MCF 10A (cell line): ENCODE measurements at regions not wholly inside any gene's neighbourhood (a gene's known extent, or its start where the extent isn't known, plus 50 kb on each side); places are given as distances from the start of the nearest gene placed in this dataset.

ENCODE experiments used
- BruUV-seq: library from RNA; stranded (reverse); fragments of 400-500 nt; replicated peaks from 2 replicates; lab custom pipeline; 2021; lab: Mats Ljungman, UMichigan
- CTCF ChIA-PET: fragments of 300-600 bp; sonication (Branson Sonifier 250); formaldehyde crosslinking; extraction: SDS; loops from one replicate; lab custom pipeline; 2021; ENCODE audit warnings: antibody characterized with exemption, inconsistent platforms; lab: Yijun Ruan, JAX
- POLR2A ChIA-PET: fragments of 300-600, 350-650 bp; sonication (Branson Sonifier 250); formaldehyde crosslinking; extraction: SDS; loops from one replicate; lab custom pipeline; 2020; ENCODE audit warnings: antibody characterized with exemption, inconsistent platforms; lab: Yijun Ruan, JAX
- DNase-seq: peaks from one replicate; pipeline ENCODE4 v3.0.0-alpha.2; 2018; ENCODE audit not compliant: unreplicated experiment
- H3K27ac Mint-ChIP-seq: one replicate; pipeline ENCODE4 v1.8.0; 2022; ENCODE audit warnings: mild to moderate bottlenecking, low read depth, mixed read lengths; ENCODE audit not compliant: unreplicated experiment
- H3K27me3 Mint-ChIP-seq: one replicate; pipeline ENCODE4 v1.8.0; 2022; ENCODE audit warnings: mixed read lengths; ENCODE audit not compliant: insufficient read depth, unreplicated experiment
- H3K36me3 Mint-ChIP-seq: one replicate; pipeline ENCODE4 v1.8.0; 2022; ENCODE audit warnings: mild to moderate bottlenecking, moderate library complexity, mixed read lengths; ENCODE audit not compliant: insufficient read depth, unreplicated experiment
- H3K4me1 Mint-ChIP-seq: one replicate; pipeline ENCODE4 v1.8.0; 2022; ENCODE audit warnings: mixed read lengths; ENCODE audit not compliant: insufficient read depth, unreplicated experiment
- H3K4me3 Mint-ChIP-seq: one replicate; pipeline ENCODE4 v1.8.0; 2022; ENCODE audit warnings: mild to moderate bottlenecking, moderate library complexity, mixed read lengths; ENCODE audit not compliant: unreplicated experiment
- H3K9me3 Mint-ChIP-seq: one replicate; pipeline ENCODE4 v1.8.0; 2022; ENCODE audit warnings: mixed read lengths; ENCODE audit not compliant: unreplicated experiment
- CTCF ChIP-seq: fragments of 200-600 bp; IDR thresholded peaks from one replicate; pipeline ENCODE4 v1.8.0; 2022; ENCODE audit warnings: antibody characterized with exemption, mild to moderate bottlenecking; ENCODE audit not compliant: unreplicated experiment
- intact Hi-C: fragments of 100-400 bp; cut with micrococcal nuclease; formaldehyde crosslinking; loops from 2 replicates; pipeline ENCODE4 v1.14.1; 2022

- Mint-ChIP-seq H3K27ac (no peak overlapping the region), H3K4me3 (no peak overlapping the region), H3K27me3 (peaks cover 34% of the 10 kb centered on the region), H3K36me3 (no peaks in the 10 kb centered on the region), H3K4me1 (peaks cover 6% of the 10 kb centered on the region), H3K9me3 (no peaks in the 10 kb centered on the region)
- intact Hi-C loops = no loop called here
- POLR2A ChIA-PET = interaction anchor here (1.2 kb wide), 1 partner anchor 13 kb away, joined by 4 read pairs; no protein-coding TSS in a partner anchor
- CTCF ChIA-PET = no interaction called here
- no TSS peak for BruUV-seq
- TF ChIP-seq CTCF = no peak
- no peak for DNase-seq
These were observed 176.2 kb upstream of the RAB4A start for GRCh38 chr1:229094476-229095311.

GRCh38 chr1:229095325-229095724 lies 175.6 kb upstream of the RAB4A start:
- H3K36me3 Mint-ChIP-seq = no peaks in the 10 kb centered on the region
- peaks cover 28% of the 10 kb centered on the region for H3K27me3 Mint-ChIP-seq
- H3K9me3 Mint-ChIP-seq = no peaks in the 10 kb centered on the region
- no peak for DNase-seq
- ChIA-PET POLR2A (interaction anchor here (0.8 kb wide), 1 partner anchor 242 kb away, joined by 3 read pairs; no protein-coding TSS in a partner anchor), CTCF (interaction anchor here (1.0 kb wide), 1 partner anchor 18 kb away, joined by 3 read pairs; no protein-coding TSS in a partner anchor)
- no peak overlapping the region for H3K4me3 Mint-ChIP-seq
- no TSS peak for BruUV-seq
- H3K27ac Mint-ChIP-seq = no peak overlapping the region
- peaks cover 6% of the 10 kb centered on the region for H3K4me1 Mint-ChIP-seq
- intact Hi-C loops = no loop called here
- no peak for TF ChIP-seq CTCF

GRCh38 chr1:229097356-229097755 lies 173.6 kb upstream of the RAB4A start:
- ChIA-PET POLR2A (interaction anchor here (1.2 kb wide), 1 partner anchor 12 kb away, joined by 3 read pairs; no protein-coding TSS in a partner anchor), CTCF (interaction anchor here (2.6 kb wide), 1 partner anchor 130 kb away, joined by 9 read pairs; no protein-coding TSS in a partner anchor)
- no peak for DNase-seq
- peaks cover 34% of the 10 kb centered on the region for H3K27me3 Mint-ChIP-seq
- peaks cover 6% of the 10 kb centered on the region for H3K4me1 Mint-ChIP-seq
- BruUV-seq = no TSS peak
- intact Hi-C loops = no loop called here
- H3K27ac Mint-ChIP-seq = no peak overlapping the region
- H3K36me3 Mint-ChIP-seq = no peaks in the 10 kb centered on the region
- H3K4me3 Mint-ChIP-seq = no peak overlapping the region
- no peaks in the 10 kb centered on the region for H3K9me3 Mint-ChIP-seq
- no peak for TF ChIP-seq CTCF

- H3K4me3 Mint-ChIP-seq = no peak overlapping the region
- H3K27me3 Mint-ChIP-seq = peaks cover 44% of the 10 kb centered on the region
- peaks cover 6% of the 10 kb centered on the region for H3K4me1 Mint-ChIP-seq
- H3K27ac Mint-ChIP-seq = no peak overlapping the region
- no peak for DNase-seq
- no peaks in the 10 kb centered on the region for H3K36me3 Mint-ChIP-seq
- POLR2A ChIA-PET = no interaction called here
- no peaks in the 10 kb centered on the region for H3K9me3 Mint-ChIP-seq
- intact Hi-C loops = no loop called here
- TF ChIP-seq CTCF = no peak
- no TSS peak for BruUV-seq
- CTCF ChIA-PET = interaction anchor here (2.6 kb wide), 1 partner anchor 129 kb away, joined by 9 read pairs; no protein-coding TSS in a partner anchor
These were observed 172.6 kb upstream of the RAB4A start for GRCh38 chr1:229098361-229098760.
